Sigmoid colon (tissue), 4 donors: ENCODE measurements at regions not wholly inside any gene's neighbourhood (a gene's known extent, or its start where the extent isn't known, plus 50 kb on each side); places are given as distances from the start of the nearest gene placed in this dataset.

Experiments
- EP300 ChIP-seq, 4 donors: sonication (generic); formaldehyde crosslinking; IDR thresholded peaks; one replicate each; pipeline ENCODE4 v1.6.1; 2017; ENCODE audit warnings: antibody characterized with exemption in 4 of 4
- POLR2AphosphoS5 ChIP-seq, 4 donors: sonication (generic); formaldehyde crosslinking; IDR thresholded peaks; one replicate each; pipeline ENCODE4 v1.6.1; 2017; ENCODE audit warnings: antibody characterized with exemption in 4 of 4
- TF ChIP-seq, protein P1 (sequence below), 4 experiments: fragments of 450-650 bp in 3 of 4; fragments of 200-600 bp in 1 of 4; IDR thresholded peaks; one replicate each; pipeline ENCODE4 v1.5.1; 2016 to 2019; ENCODE audit warnings: antibody characterized with exemption in 4 of 4, mild to moderate bottlenecking in 3 of 4, moderate library complexity in 2 of 4

DNA sequence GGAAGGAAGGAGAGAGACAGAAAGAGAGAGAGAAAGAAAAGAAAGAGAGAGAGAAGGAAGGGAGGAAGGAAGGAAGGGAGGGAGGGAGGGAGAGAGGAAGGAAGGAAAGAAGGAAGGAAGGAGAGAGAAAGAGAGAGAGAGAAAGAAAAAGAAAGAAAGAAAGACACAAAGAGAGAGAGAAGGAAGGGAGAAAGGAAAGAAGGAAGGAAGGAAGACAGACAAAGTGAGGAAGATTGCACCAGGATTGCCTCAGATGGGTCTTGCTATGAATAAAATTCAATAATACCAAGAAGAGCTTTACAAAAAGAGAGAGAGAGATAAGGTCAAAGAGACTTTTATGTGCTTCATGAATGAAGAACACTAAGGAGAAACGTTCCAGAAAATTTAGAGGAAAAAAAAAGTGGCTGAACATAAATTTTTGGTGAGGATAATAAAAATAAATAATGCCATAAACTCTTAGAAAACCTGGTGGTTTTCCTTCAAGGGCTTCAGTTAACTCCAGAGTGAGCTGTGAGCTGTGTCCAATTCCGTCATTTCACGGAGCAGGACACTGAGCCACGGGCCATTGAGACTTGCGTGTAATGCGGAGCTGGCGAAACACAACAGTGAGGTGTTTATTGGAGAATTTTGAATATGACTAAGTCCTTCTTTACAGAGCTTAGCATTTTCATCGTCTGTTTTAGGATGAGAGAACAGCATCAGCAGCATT lies 72.7 kb upstream of the TNRC6C start:
- TF ChIP-seq, protein P1, sequence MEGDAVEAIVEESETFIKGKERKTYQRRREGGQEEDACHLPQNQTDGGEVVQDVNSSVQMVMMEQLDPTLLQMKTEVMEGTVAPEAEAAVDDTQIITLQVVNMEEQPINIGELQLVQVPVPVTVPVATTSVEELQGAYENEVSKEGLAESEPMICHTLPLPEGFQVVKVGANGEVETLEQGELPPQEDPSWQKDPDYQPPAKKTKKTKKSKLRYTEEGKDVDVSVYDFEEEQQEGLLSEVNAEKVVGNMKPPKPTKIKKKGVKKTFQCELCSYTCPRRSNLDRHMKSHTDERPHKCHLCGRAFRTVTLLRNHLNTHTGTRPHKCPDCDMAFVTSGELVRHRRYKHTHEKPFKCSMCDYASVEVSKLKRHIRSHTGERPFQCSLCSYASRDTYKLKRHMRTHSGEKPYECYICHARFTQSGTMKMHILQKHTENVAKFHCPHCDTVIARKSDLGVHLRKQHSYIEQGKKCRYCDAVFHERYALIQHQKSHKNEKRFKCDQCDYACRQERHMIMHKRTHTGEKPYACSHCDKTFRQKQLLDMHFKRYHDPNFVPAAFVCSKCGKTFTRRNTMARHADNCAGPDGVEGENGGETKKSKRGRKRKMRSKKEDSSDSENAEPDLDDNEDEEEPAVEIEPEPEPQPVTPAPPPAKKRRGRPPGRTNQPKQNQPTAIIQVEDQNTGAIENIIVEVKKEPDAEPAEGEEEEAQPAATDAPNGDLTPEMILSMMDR (IDR thresholded peaks at IDR 0.05), result no peak
- TF ChIP-seq POLR2AphosphoS5 (IDR thresholded peaks at IDR 0.05) (no peak), EP300 (IDR thresholded peaks at IDR 0.05) (no peak)
